GM18519 (cell line): ENCODE measurements at regions not wholly inside any gene's neighbourhood (a gene's known extent, or its start where the extent isn't known, plus 50 kb on each side); places are given as distances from the start of the nearest gene placed in this dataset.

Experiments used
- ATAC-seq: cut with Tn5 transposase; IDR thresholded peaks from one replicate; pipeline ENCODE4 v1.9.1; 2021; ENCODE audit warnings: mild to moderate bottlenecking, moderate library complexity; ENCODE audit not compliant: unreplicated experiment, low FRiP score

- ATAC-seq: no peak
These were observed 65.2 kb upstream of the PIM1 start for GRCh38 chr6:37104824-37105147.

- no peak for ATAC-seq
These were observed 64.6 kb upstream of the PIM1 start for GRCh38 chr6:37105148-37106050.

- no peak for ATAC-seq
These were observed 63.9 kb upstream of the PIM1 start for GRCh38 chr6:37106051-37106363.

GRCh38 chr6:37106554-37106953, 63.4 kb upstream of the PIM1 start:
- no peak for ATAC-seq

- ATAC-seq: no peak
These were observed 62.9 kb upstream of the PIM1 start for GRCh38 chr6:37106982-37107491.

GRCh38 chr6:37109714-37110499, 60.0 kb upstream of the PIM1 start:
- no peak for ATAC-seq

- no peak for ATAC-seq
These were observed 59.2 kb upstream of the PIM1 start for GRCh38 chr6:37110500-37111461.

GRCh38 chr6:37113976-37114375, 56.0 kb upstream of the PIM1 start:
- ATAC-seq: no peak

GRCh38 chr6:37114612-37115011, 55.3 kb upstream of the PIM1 start:
- ATAC-seq: no peak

GRCh38 chr6:37115236-37115895, 54.6 kb upstream of the PIM1 start:
- no peak for ATAC-seq

- ATAC-seq: no peak
These were observed 53.6 kb upstream of the PIM1 start for GRCh38 chr6:37116326-37116725.

- no peak for ATAC-seq
These were observed 50.5 kb upstream of the PIM1 start for GRCh38 chr6:37119387-37119886.
